ENCODE measurements at regions not wholly inside any gene's neighbourhood (a gene's known extent, or its start where the extent isn't known, plus 50 kb on each side); places are given as distances from the start of the nearest gene placed in this dataset.

GRCh38 chr2:136334967-136335366, 217.0 kb upstream of the CXCR4 start:
- H3K27me3 ChIP-seq, result no peaks in the 10 kb centered on the region
- DNase-seq, result no peak
- ATAC-seq, result no peak

DNA sequence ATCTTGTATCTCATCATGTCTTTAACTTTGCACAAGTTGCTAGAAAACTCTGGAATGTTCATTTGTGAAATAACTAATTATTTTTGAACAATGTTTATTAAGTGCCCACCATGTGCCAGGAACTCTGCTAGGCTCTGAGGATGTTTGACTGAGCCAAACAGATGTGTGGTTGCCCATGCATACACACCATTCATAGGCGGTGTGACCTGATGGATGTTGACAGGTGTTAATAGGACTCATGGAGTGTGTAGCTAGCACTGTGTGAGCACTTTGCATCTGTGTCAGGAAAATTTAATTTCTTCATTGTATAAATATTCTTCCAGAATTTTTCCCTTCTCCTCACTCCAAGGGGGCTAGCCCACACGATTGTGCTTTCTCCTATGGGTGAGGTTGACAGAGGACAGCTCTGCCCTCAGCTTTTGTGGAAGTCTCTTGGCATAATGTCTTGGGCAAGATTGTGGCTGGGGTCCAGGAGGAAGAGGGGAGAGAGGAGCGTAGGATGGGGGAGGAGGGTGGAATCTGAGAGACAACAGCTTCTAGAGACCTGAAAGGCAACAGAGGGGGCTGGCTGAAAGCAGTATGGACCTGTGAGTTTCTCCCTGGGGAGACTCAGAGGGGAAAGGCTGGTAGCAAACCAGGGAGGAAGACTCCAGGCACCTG, 214.6 kb upstream of the CXCR4 start:
- TF ChIP-seq CTCF (IDR thresholded peaks at IDR 0.05), result no peak
- Histone ChIP-seq H3K9me3 (no peaks in the 10 kb centered on the region), H3K27me3 (no peaks in the 10 kb centered on the region), H3K4me1 (peaks cover 0 to 3% of the 10 kb centered on the region in 2 donors), H3K27ac (no peak overlapping the region), H3K4me3 (no peak overlapping the region), H3K36me3 (no peaks in the 10 kb centered on the region)
- ATAC-seq (no peak), DNase-seq (no peak)
- intact Hi-C loops (cut with DNase I), result no loop called here

More at GRCh38 chr2:136334967-136335366, 217.0 kb upstream of the CXCR4 start:
- Histone ChIP-seq H3K4me1 (no peaks in the 10 kb centered on the region), H3K27ac (no peak overlapping the region), H3K4me3 (no peak overlapping the region), H3K36me3 (no peaks in the 10 kb centered on the region), H3K9me3 (no peaks in the 10 kb centered on the region)
- intact Hi-C loops (cut with DNase I), result no loop called here
- no peak for TF ChIP-seq CTCF (IDR thresholded peaks at IDR 0.05)

DNA sequence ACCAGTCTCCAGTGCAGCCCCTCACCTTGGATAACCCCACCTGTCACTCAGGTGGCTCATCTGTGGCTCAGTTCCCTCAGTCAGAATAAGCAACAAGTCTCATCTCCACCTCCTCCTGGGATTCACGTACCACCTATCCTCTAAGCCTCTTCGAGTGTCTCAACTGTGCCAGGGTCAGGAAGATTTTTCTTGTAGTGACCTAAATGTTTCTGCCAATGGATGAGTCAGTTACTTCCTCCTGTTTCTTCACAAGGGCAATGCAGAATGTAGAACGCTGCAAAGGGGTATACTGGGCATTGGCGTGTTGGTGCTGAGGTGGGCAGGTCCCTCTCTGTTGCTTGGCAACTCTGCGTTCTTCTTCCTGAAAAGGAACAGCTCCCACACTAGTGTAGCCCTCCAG, 213.3 kb upstream of the CXCR4 start:
- Histone ChIP-seq H3K4me1 (peaks cover 0 to 12% of the 10 kb centered on the region in 2 donors), H3K9me3 (no peaks in the 10 kb centered on the region), H3K36me3 (no peaks in the 10 kb centered on the region), H3K27ac (no peak overlapping the region), H3K27me3 (no peaks in the 10 kb centered on the region), H3K4me3 (no peak overlapping the region)
- intact Hi-C loops (cut with DNase I), result no loop called here
- ATAC-seq (no peak), DNase-seq (no peak)
- no peak for TF ChIP-seq CTCF (IDR thresholded peaks at IDR 0.05)

DNA sequence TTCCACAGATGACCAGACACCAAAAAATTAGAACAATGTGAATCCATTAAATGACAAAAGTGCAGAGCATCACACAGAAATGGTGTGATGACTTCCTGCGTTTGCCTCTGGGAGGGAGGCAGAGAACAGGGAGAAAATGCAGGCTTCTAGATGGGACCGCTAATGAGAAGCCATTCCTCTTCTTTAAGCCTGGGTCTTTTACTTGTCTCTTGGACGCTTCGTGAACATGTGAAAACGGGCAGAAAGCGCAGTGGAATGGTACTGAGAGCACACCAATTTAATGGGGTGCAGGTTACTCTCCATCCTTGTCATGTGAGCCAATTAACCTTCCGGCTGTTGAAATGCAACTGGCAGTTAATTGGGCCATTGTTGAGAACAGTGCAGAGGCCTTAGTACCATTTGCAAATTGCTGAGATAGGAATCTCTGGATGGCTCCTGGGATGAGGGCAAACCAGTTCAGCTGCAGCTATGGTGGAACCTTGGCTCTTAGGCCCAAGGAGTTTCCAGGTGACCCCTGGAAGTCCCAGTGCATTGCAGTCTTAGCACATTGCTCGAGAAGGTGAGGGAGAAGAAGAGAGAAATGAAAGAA, 210.4 kb upstream of the CXCR4 start:
- intact Hi-C loops (cut with DNase I), result no loop called here
- H3K9me3 ChIP-seq, result no peaks in the 10 kb centered on the region
- ATAC-seq (no peak), DNase-seq (no peak)
- no peak for TF ChIP-seq CTCF (IDR thresholded peaks at IDR 0.05)
- H3K27ac ChIP-seq, result no peak overlapping the region
- no peaks in the 10 kb centered on the region for H3K36me3 ChIP-seq
- no peak overlapping the region for H3K4me3 ChIP-seq
- H3K27me3 ChIP-seq, result no peaks in the 10 kb centered on the region
- H3K4me1 ChIP-seq, result peaks cover 0 to 37% of the 10 kb centered on the region in 2 donors

- no peaks in the 10 kb centered on the region for H3K36me3 ChIP-seq
- H3K27me3 ChIP-seq, result no peaks in the 10 kb centered on the region
- peaks cover 0 to 47% of the 10 kb centered on the region in 2 donors for H3K4me1 ChIP-seq
- H3K27ac ChIP-seq, result peak overlapping the region in 1 of 2 donors; percentile 70
- H3K4me3 ChIP-seq, result no peak overlapping the region
- ATAC-seq (peak; percentile 51), DNase-seq (peak in 1 of 4 donors; percentile 5)
- H3K9me3 ChIP-seq, result no peaks in the 10 kb centered on the region
- no peak for TF ChIP-seq CTCF (IDR thresholded peaks at IDR 0.05)
- intact Hi-C loops (cut with DNase I), result no loop called here
Measured at GRCh38 chr2:136327162-136327852, 209.4 kb upstream of the CXCR4 start.

All from left lung (tissue), 4 donors.